NOMO-1 (cell line): ENCODE measurements at regions not wholly inside any gene's neighbourhood (a gene's known extent, or its start where the extent isn't known, plus 50 kb on each side); places are given as distances from the start of the nearest gene placed in this dataset.
"Not testable (repeated sequence)": the region's sequence is repeated elsewhere in the genome, so short reads cannot be mapped to it uniquely, and the experiment has no call there.

Source experiments
- DNase-seq, 2 experiments: peaks; one replicate each; lab custom pipeline; 2025; ENCODE audit not compliant: unreplicated experiment in 2 of 2; lab: John Stamatoyannopoulos, UW

- no peak for DNase-seq
Measured at GRCh38 chr11:82539669-82540068, 194.0 kb downstream of the FAM181B start.

- no peak for DNase-seq
Measured at GRCh38 chr11:82536706-82537105, 197.0 kb downstream of the FAM181B start.

- DNase-seq: no peak
Measured at GRCh38 chr11:82533628-82534327, 199.9 kb downstream of the FAM181B start.

GRCh38 chr11:82529936-82530335, 203.7 kb downstream of the FAM181B start:
- no peak for DNase-seq

- DNase-seq: no peak
Measured at GRCh38 chr11:82527081-82527584, 206.5 kb downstream of the FAM181B start.

- peak in 1 of 2 experiments; percentile 40 for DNase-seq
Measured at GRCh38 chr11:82523141-82523540, 210.5 kb downstream of the FAM181B start.

- DNase-seq: peak; percentile 56 to 94
Measured at GRCh38 chr11:82521427-82521826, 212.2 kb downstream of the FAM181B start.

GRCh38 chr11:82507288-82507687, 226.4 kb downstream of the FAM181B start:
- no peak for DNase-seq

GRCh38 chr11:82505379-82505778, 228.3 kb downstream of the FAM181B start:
- DNase-seq: no peak

GRCh38 chr11:82501174-82501573, 232.5 kb downstream of the FAM181B start:
- not testable (repeated sequence) for DNase-seq

GRCh38 chr11:82494988-82495432, 238.7 kb downstream of the FAM181B start:
- peak; percentile 17 to 36 for DNase-seq

GRCh38 chr11:82474876-82475275, 258.8 kb downstream of the FAM181B start:
- DNase-seq: no peak

- DNase-seq: no peak
Measured at GRCh38 chr11:82465481-82465880, 268.2 kb downstream of the FAM181B start.

- no peak for DNase-seq
Measured at GRCh38 chr11:82462608-82463242, 270.9 kb downstream of the FAM181B start.

GRCh38 chr11:82458761-82459160, 274.9 kb downstream of the FAM181B start:
- DNase-seq: no peak

- DNase-seq: no peak
Measured at GRCh38 chr11:82458147-82458546, 275.5 kb downstream of the FAM181B start.

- no peak for DNase-seq
Measured at GRCh38 chr11:82450996-82451395, 282.7 kb downstream of the FAM181B start.

- DNase-seq: no peak
Measured at GRCh38 chr11:82406611-82407010, 327.1 kb downstream of the FAM181B start.

- DNase-seq: no peak
Measured at GRCh38 chr11:82405421-82405820, 328.2 kb downstream of the FAM181B start.

GRCh38 chr11:82404981-82405380, 328.7 kb downstream of the FAM181B start:
- DNase-seq: no peak

GRCh38 chr11:82403640-82404305, 329.9 kb downstream of the FAM181B start:
- no peak for DNase-seq
